ENCODE measurements at regions not wholly inside any gene's neighbourhood (a gene's known extent, or its start where the extent isn't known, plus 50 kb on each side); places are given as distances from the start of the nearest gene placed in this dataset.

DNA sequence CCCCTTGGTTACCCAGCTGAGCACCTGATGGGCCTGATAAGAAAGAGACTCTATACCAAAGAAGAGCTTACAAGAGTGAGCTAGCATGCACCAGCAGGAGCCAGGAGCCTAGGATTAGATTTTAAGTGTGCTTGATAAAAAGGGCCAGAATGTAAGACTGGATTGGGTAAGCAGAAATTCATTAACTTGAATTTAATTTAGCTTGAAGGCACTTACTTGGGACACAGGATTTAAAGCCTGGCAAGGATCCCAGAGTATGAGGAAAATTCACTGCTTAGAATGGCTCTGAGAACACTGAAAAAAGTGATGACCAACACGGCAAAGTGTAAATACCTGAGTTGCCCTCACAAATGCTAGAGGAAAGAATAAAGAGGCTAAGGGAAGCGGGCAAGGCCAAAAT, 91.3 kb upstream of the RBBP8 start:
- no peaks in the 10 kb centered on the region for H4K20me1 ChIP-seq (ENCODE audit: insufficient read depth, low read length)
- 0 out of 2 replicates have a peak, but pooled peaks cover 5% of the 10 kb centered on the region for H3K27me3 ChIP-seq (ENCODE audit: insufficient read depth, low read length)
- TF ChIP-seq, protein P1, sequence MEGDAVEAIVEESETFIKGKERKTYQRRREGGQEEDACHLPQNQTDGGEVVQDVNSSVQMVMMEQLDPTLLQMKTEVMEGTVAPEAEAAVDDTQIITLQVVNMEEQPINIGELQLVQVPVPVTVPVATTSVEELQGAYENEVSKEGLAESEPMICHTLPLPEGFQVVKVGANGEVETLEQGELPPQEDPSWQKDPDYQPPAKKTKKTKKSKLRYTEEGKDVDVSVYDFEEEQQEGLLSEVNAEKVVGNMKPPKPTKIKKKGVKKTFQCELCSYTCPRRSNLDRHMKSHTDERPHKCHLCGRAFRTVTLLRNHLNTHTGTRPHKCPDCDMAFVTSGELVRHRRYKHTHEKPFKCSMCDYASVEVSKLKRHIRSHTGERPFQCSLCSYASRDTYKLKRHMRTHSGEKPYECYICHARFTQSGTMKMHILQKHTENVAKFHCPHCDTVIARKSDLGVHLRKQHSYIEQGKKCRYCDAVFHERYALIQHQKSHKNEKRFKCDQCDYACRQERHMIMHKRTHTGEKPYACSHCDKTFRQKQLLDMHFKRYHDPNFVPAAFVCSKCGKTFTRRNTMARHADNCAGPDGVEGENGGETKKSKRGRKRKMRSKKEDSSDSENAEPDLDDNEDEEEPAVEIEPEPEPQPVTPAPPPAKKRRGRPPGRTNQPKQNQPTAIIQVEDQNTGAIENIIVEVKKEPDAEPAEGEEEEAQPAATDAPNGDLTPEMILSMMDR (IDR thresholded peaks at IDR 0.05; ENCODE audit: low read length) = no peak
- no peak for TF ChIP-seq EZH2 (IDR thresholded peaks at IDR 0.05; ENCODE audit: borderline replicate concordance, low read length)
- no peak overlapping the region for H3K27ac ChIP-seq (ENCODE audit: low read depth, low read length, poor library complexity, severe bottlenecking)
- no peaks in the 10 kb centered on the region for H3K9me3 ChIP-seq (ENCODE audit: low read length)
- H3F3A ChIP-seq (ENCODE audit: insufficient read depth, low read length) = no peaks in the 10 kb centered on the region
- H3K4me3 ChIP-seq (ENCODE audit: low read depth, low read length, poor library complexity, severe bottlenecking) = no peak overlapping the region
- H3K9me2 ChIP-seq (ENCODE audit: low read depth, low read length) = no peaks in the 10 kb centered on the region
- no peaks in the 10 kb centered on the region for H3K36me3 ChIP-seq (ENCODE audit: insufficient read depth, low read length)
- H3K4me2 ChIP-seq (ENCODE audit: low read length) = no peak overlapping the region
- H3K9ac ChIP-seq (ENCODE audit: low read length) = no peak overlapping the region
- H3K4me1 ChIP-seq (ENCODE audit: insufficient read depth, low read length, severe bottlenecking) = no peaks in the 10 kb centered on the region
- H3K79me2 ChIP-seq (ENCODE audit: insufficient read depth, low read length) = no peaks in the 10 kb centered on the region
- H2AFZ ChIP-seq (ENCODE audit: low read length) = no peak overlapping the region

DNA sequence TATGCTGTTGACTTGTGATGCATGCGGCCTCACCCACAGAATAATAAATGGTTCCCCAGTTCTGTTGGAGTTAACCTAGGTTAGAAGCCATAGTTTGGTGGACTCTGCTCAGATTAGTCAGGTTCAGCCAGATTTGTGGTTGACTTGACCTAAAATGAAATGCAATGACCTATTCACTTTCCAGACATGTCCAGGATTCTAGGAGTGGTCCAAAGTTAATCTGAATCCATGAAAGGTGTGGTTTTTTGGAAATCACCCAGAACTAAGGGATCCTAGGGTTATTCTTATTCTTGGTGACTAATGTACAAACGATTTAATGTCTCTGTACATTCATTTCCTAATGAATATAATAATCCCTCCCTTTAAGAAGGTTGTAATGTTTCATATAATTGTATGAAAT, 88.9 kb upstream of the RBBP8 start:
- H3K27ac ChIP-seq (ENCODE audit: low read depth, low read length, poor library complexity, severe bottlenecking) = no peak overlapping the region
- no peaks in the 10 kb centered on the region for H3K9me2 ChIP-seq (ENCODE audit: low read depth, low read length)
- TF ChIP-seq, protein P1 (IDR thresholded peaks at IDR 0.05; ENCODE audit: low read length) = no peak
- no peak for TF ChIP-seq EZH2 (IDR thresholded peaks at IDR 0.05; ENCODE audit: borderline replicate concordance, low read length)
- H3K9ac ChIP-seq (ENCODE audit: low read length) = no peak overlapping the region
- H4K20me1 ChIP-seq (ENCODE audit: insufficient read depth, low read length) = no peaks in the 10 kb centered on the region
- H2AFZ ChIP-seq (ENCODE audit: low read length) = no peak overlapping the region
- no peaks in the 10 kb centered on the region for H3F3A ChIP-seq (ENCODE audit: insufficient read depth, low read length)
- no peaks in the 10 kb centered on the region for H3K79me2 ChIP-seq (ENCODE audit: insufficient read depth, low read length)
- no peak overlapping the region for H3K4me3 ChIP-seq (ENCODE audit: low read depth, low read length, poor library complexity, severe bottlenecking)
- 0 out of 2 replicates have a peak, but pooled peaks cover 5% of the 10 kb centered on the region for H3K27me3 ChIP-seq (ENCODE audit: insufficient read depth, low read length)
- no peaks in the 10 kb centered on the region for H3K4me1 ChIP-seq (ENCODE audit: insufficient read depth, low read length, severe bottlenecking)
- H3K9me3 ChIP-seq (ENCODE audit: low read length) = no peaks in the 10 kb centered on the region
- H3K4me2 ChIP-seq (ENCODE audit: low read length) = no peak overlapping the region
- no peaks in the 10 kb centered on the region for H3K36me3 ChIP-seq (ENCODE audit: insufficient read depth, low read length)

DNA sequence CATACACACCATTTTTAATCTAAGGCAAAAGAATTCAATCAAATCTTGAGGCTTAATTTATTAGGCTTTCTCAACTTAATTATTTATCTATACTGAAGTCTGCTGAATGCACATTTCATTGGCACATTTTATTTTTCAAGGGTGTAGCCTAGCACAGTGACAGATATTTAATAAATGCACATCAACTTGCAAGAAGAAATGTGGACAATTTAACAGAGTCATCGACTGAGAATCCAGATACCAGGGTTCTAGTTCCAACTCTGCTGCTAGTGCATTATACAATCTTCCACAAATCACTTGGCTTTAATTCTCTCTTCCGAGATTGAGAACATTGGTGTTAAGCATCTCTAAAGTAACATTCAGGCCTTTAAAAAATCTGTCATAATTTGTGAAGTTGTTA, 88.5 kb upstream of the RBBP8 start:
- Histone ChIP-seq H3K27ac (ENCODE audit: low read depth, low read length, poor library complexity, severe bottlenecking) (no peak overlapping the region), H3K9me2 (ENCODE audit: low read depth, low read length) (no peaks in the 10 kb centered on the region), H3K9me3 (ENCODE audit: low read length) (no peaks in the 10 kb centered on the region), H3K27me3 (ENCODE audit: insufficient read depth, low read length) (0 out of 2 replicates have a peak, but pooled peaks cover 3% of the 10 kb centered on the region), H3K9ac (ENCODE audit: low read length) (no peak overlapping the region), H3K4me1 (ENCODE audit: insufficient read depth, low read length, severe bottlenecking) (no peaks in the 10 kb centered on the region), H3K4me3 (ENCODE audit: low read depth, low read length, poor library complexity, severe bottlenecking) (no peak overlapping the region), H3F3A (ENCODE audit: insufficient read depth, low read length) (no peaks in the 10 kb centered on the region), H2AFZ (ENCODE audit: low read length) (no peak overlapping the region), H3K79me2 (ENCODE audit: insufficient read depth, low read length) (no peaks in the 10 kb centered on the region), H3K36me3 (ENCODE audit: insufficient read depth, low read length) (no peaks in the 10 kb centered on the region), H3K4me2 (ENCODE audit: low read length) (no peak overlapping the region), H4K20me1 (ENCODE audit: insufficient read depth, low read length) (no peaks in the 10 kb centered on the region)
- TF ChIP-seq, protein P1 (IDR thresholded peaks at IDR 0.05; ENCODE audit: low read length) = no peak
